IPS-20b (cell line): ENCODE measurements at regions not wholly inside any gene's neighbourhood (a gene's known extent, or its start where the extent isn't known, plus 50 kb on each side); places are given as distances from the start of the nearest gene placed in this dataset.

Experiments
- H3K27ac ChIP-seq: one replicate; pipeline ENCODE4 v1.5.1; 2013; ENCODE audit warnings: low read length
- H3K27me3 ChIP-seq: 2 replicates; pipeline ENCODE4 v1.6.1; 2013; ENCODE audit warnings: mild to moderate bottlenecking, low read length, inconsistent platforms; ENCODE audit not compliant: insufficient read depth
- H3K36me3 ChIP-seq: 2 replicates; pipeline ENCODE4 v1.6.1; 2013; ENCODE audit warnings: low read depth, mild to moderate bottlenecking, inconsistent platforms, low read length, moderate library complexity; ENCODE audit not compliant: insufficient read depth
- H3K4me1 ChIP-seq: 2 replicates; pipeline ENCODE4 v1.6.1; 2013; ENCODE audit warnings: mild to moderate bottlenecking, control low read depth, inconsistent platforms, low read length, moderate library complexity; ENCODE audit not compliant: insufficient read depth
- H3K4me3 ChIP-seq: 2 replicates; pipeline ENCODE4 v1.5.1; 2013; ENCODE audit warnings: mild to moderate bottlenecking, low read length, inconsistent platforms
- H3K9ac ChIP-seq: 2 replicates; pipeline ENCODE4 v1.6.1; 2013; ENCODE audit warnings: low read depth, mild to moderate bottlenecking, inconsistent platforms, low read length, moderate library complexity
- H3K9me3 ChIP-seq: 2 replicates; pipeline ENCODE4 v1.6.1; 2013; ENCODE audit warnings: mild to moderate bottlenecking, low read depth, low read length, inconsistent platforms; ENCODE audit not compliant: insufficient read depth

DNA sequence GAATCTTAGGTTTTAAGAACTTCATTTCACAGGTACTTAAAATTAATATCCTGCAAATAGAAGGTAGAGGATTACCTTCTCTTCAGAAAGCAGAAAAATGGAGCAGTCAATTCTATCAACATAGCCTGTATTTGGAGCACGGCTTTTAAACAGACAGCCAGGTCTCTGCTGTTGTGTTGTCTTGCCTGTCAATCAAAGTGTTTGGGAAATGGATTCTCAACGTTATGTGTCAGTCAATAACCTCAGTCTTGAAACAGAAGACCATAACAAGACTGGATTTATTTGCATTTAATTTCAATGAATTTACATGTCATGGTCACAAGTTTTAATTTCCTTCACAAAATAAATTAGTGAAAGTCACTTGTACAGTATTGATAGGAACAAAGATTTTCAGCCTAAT is 51.9 kb upstream of the KRR1 start:
- Histone ChIP-seq H3K36me3 (no peaks in the 10 kb centered on the region), H3K27me3 (no peaks in the 10 kb centered on the region), H3K9ac (no peak overlapping the region), H3K27ac (no peak overlapping the region), H3K4me1 (no peaks in the 10 kb centered on the region), H3K9me3 (peaks cover 14% of the 10 kb centered on the region), H3K4me3 (no peak overlapping the region)

DNA sequence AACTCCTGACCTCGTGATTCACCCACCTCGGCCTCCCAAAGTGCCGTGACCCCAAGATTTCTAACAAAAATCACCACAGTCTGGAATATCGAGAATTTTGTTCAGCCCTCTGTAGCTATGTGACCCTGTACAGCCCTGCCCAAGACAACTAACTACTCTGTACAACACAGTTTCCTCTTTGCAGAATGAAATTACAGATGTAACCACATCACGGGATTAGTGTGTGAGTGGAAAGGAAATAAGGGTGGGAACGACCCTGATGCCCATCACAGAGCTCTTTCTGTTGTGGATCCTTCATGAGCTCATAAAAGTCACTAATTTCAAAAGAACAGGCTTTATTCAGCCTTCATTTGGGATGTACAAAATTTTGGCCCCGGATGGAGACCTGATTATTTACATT is 50.5 kb upstream of the KRR1 start:
- Histone ChIP-seq H3K36me3 (no peaks in the 10 kb centered on the region), H3K9ac (no peak overlapping the region), H3K4me3 (no peak overlapping the region), H3K27me3 (no peaks in the 10 kb centered on the region), H3K27ac (no peak overlapping the region), H3K4me1 (no peaks in the 10 kb centered on the region), H3K9me3 (peaks cover 14% of the 10 kb centered on the region)
